DND-41 (cell line): ENCODE measurements at regions not wholly inside any gene's neighbourhood (a gene's known extent, or its start where the extent isn't known, plus 50 kb on each side); places are given as distances from the start of the nearest gene placed in this dataset.

Experiments
- ATAC-seq: fragments of 200-7000 bp; cut with Tn5 transposase; 3 replicates; pipeline ENCODE4 v1.9.1; 2021; ENCODE audit warnings: low read depth; ENCODE audit not compliant: insufficient read depth
- DNase-seq: peaks from one replicate; pipeline ENCODE4 v3.0.0-alpha.2; 2020
- H2AFZ ChIP-seq: 2 replicates; pipeline ENCODE4 v1.6.0; 2012; ENCODE audit warnings: low read depth, low read length
- H3K27ac ChIP-seq: 2 replicates; pipeline ENCODE4 v1.5.1; 2012; ENCODE audit warnings: low read length, inconsistent platforms
- H3K27me3 ChIP-seq: fragments of 200-600 bp; sonication (generic); 2 replicates; pipeline ENCODE4 v1.6.0; 2012; ENCODE audit warnings: low read length, mild to moderate bottlenecking, inconsistent platforms; ENCODE audit not compliant: insufficient read depth, poor library complexity
- H3K36me3 ChIP-seq: 2 replicates; pipeline ENCODE4 v1.5.1; 2012; ENCODE audit warnings: low read length, inconsistent platforms; ENCODE audit not compliant: insufficient read depth
- H3K4me1 ChIP-seq: 2 replicates; pipeline ENCODE4 v1.5.1; 2012; ENCODE audit warnings: mild to moderate bottlenecking, low read length; ENCODE audit not compliant: insufficient read depth
- H3K4me2 ChIP-seq: 2 replicates; pipeline ENCODE4 v1.6.0; 2012; ENCODE audit warnings: mild to moderate bottlenecking, moderate library complexity, low read length, inconsistent platforms; ENCODE audit not compliant: insufficient read depth
- H3K4me3 ChIP-seq, 2 experiments: fragments of 200-600 bp in 1 of 2; shearing (Covaris generic) in 1 of 2; 2 replicates each; pipeline ENCODE4 v1.5.1; 2012 to 2016; ENCODE audit warnings: inconsistent platforms in 2 of 2, low read length in 2 of 2, mild to moderate bottlenecking in 2 of 2, low read depth in 1 of 2, moderate library complexity in 1 of 2
- H3K79me2 ChIP-seq: 2 replicates; pipeline ENCODE4 v1.6.0; 2012; ENCODE audit warnings: low read length, inconsistent platforms; ENCODE audit not compliant: insufficient read depth
- H3K9ac ChIP-seq: 2 replicates; pipeline ENCODE4 v1.6.0; 2012; ENCODE audit warnings: low read depth, mild to moderate bottlenecking, inconsistent platforms, low read length, moderate library complexity
- H3K9me3 ChIP-seq: 2 replicates; pipeline ENCODE4 v1.5.1; 2012; ENCODE audit warnings: low read length, moderate library complexity, mild to moderate bottlenecking, inconsistent platforms; ENCODE audit not compliant: insufficient read depth, severe bottlenecking
- H4K20me1 ChIP-seq: 2 replicates; pipeline ENCODE4 v1.6.0; 2012; ENCODE audit warnings: low read length; ENCODE audit not compliant: insufficient read depth
- EZH2 ChIP-seq: IDR thresholded peaks from 3 replicates; pipeline ENCODE4 v1.6.1; 2012; ENCODE audit warnings: borderline replicate concordance, low read depth, mild to moderate bottlenecking, moderate library complexity, low read length, inconsistent platforms; ENCODE audit not compliant: severe bottlenecking
- TF ChIP-seq, protein P1 (sequence below): IDR thresholded peaks from 2 replicates; pipeline ENCODE4 v1.5.1; 2012; ENCODE audit warnings: borderline replicate concordance, low read length, moderate library complexity, mild to moderate bottlenecking; ENCODE audit not compliant: poor library complexity, severe bottlenecking; ENCODE audit errors: extremely low read depth

GRCh38 chr10:47243356-47243755, 56.6 kb upstream of the GDF10 start:
- H4K20me1 ChIP-seq = no peaks in the 10 kb centered on the region
- DNase-seq (no peak), ATAC-seq (no peak)
- no peaks in the 10 kb centered on the region for H3K36me3 ChIP-seq
- H3K27me3 ChIP-seq = no peaks in the 10 kb centered on the region
- H2AFZ ChIP-seq = no peak overlapping the region
- H3K4me2 ChIP-seq = no peak overlapping the region
- no peak for TF ChIP-seq EZH2
- TF ChIP-seq, protein P1, sequence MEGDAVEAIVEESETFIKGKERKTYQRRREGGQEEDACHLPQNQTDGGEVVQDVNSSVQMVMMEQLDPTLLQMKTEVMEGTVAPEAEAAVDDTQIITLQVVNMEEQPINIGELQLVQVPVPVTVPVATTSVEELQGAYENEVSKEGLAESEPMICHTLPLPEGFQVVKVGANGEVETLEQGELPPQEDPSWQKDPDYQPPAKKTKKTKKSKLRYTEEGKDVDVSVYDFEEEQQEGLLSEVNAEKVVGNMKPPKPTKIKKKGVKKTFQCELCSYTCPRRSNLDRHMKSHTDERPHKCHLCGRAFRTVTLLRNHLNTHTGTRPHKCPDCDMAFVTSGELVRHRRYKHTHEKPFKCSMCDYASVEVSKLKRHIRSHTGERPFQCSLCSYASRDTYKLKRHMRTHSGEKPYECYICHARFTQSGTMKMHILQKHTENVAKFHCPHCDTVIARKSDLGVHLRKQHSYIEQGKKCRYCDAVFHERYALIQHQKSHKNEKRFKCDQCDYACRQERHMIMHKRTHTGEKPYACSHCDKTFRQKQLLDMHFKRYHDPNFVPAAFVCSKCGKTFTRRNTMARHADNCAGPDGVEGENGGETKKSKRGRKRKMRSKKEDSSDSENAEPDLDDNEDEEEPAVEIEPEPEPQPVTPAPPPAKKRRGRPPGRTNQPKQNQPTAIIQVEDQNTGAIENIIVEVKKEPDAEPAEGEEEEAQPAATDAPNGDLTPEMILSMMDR = no peak
- no peak overlapping the region for H3K27ac ChIP-seq
- peaks cover 4% of the 10 kb centered on the region for H3K4me1 ChIP-seq
- no peaks in the 10 kb centered on the region for H3K79me2 ChIP-seq
- no peak overlapping the region for H3K4me3 ChIP-seq
- H3K9ac ChIP-seq = no peak overlapping the region
- no peaks in the 10 kb centered on the region for H3K9me3 ChIP-seq

DNA sequence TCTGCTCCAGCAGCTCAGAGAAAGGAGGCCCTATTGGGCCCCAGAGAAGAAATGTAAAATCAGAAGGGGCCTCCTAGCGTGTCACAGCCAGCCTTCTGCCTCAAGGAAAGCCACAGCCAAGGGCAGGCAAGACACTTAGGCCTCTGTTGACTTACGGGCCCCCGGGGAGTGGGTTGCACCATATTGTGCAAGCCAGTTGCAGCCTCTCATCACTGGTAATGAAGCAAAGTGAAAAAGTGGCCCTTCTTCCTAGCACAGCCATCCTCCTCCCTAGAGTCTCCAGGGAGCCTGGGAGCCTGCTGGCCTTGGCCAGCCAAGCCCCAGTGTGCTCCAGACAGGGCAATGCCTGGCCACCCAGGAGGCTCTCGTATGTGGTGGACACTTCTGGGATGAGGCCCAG, 56.2 kb upstream of the GDF10 start:
- Histone ChIP-seq H4K20me1 (no peaks in the 10 kb centered on the region), H3K27ac (no peak overlapping the region), H3K9me3 (no peaks in the 10 kb centered on the region), H2AFZ (no peak overlapping the region), H3K36me3 (no peaks in the 10 kb centered on the region), H3K27me3 (no peaks in the 10 kb centered on the region), H3K9ac (no peak overlapping the region), H3K4me2 (no peak overlapping the region), H3K79me2 (no peaks in the 10 kb centered on the region), H3K4me1 (peaks cover 9% of the 10 kb centered on the region), H3K4me3 (no peak overlapping the region)
- ATAC-seq (no peak), DNase-seq (no peak)
- TF ChIP-seq, protein P1 = no peak
- no peak for TF ChIP-seq EZH2

DNA sequence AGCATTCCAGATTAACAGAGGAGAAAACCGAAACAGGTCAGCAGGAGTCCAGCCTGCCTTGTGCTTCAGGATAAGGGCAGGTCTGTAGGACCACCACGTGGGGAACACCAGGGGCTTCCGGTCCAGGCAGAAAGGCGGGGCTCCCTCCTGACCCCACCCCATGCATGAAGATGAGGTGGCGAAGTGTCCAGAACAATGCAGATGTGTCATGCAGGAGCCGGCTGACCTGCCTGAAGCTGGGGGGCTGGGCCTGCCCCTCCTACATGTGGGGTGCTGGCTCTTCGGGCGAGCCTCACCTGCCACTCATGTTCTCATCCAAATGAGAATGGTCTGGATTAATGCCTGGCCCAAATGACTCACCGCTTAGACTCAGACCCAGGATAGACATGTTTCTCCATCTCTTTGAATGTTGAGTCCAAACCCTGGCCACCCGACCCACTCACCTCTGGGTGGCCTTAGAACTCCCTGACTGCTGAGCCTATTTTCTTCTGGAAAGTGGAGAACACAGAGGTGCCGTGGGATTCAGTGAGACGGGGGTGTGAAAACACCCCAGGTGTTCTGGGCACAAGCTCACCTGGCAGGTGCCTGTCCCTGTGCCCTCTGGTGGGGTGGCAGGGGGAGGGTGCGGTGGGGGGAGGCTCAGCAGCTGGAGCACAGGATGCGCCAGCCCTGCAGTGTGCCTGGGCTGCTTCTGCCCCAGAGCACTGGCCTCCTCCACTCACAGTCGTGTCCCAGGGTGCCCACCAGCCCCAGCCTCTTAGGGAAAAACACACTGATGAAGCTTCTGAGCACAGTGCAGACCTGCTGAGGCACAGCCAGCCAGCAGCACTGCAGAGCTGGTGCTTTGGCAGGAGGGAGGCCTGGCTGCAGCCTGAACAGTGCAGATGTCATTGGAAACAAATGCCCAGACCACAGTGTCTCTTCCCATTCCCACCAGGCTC, 55.2 kb upstream of the GDF10 start:
- peak; percentile 21; the same call in 1 of the 3 replicates for ATAC-seq
- Histone ChIP-seq H3K27ac (no peak overlapping the region), H3K4me2 (no peak overlapping the region), H3K27me3 (no peaks in the 10 kb centered on the region), H3K4me1 (peaks cover 9% of the 10 kb centered on the region), H3K79me2 (no peaks in the 10 kb centered on the region), H3K4me3 (no peak overlapping the region), H2AFZ (no peak overlapping the region), H3K9ac (no peak overlapping the region), H3K36me3 (no peaks in the 10 kb centered on the region), H3K9me3 (no peaks in the 10 kb centered on the region), H4K20me1 (no peaks in the 10 kb centered on the region)
- TF ChIP-seq EZH2 = no peak
- TF ChIP-seq, protein P1 = no peak
- no peak for DNase-seq
